ENCODE measurements at regions not wholly inside any gene's neighbourhood (a gene's known extent, or its start where the extent isn't known, plus 50 kb on each side); places are given as distances from the start of the nearest gene placed in this dataset.

- TF ChIP-seq CTCF (conservative IDR thresholded peaks at IDR 0.05) = no peak
- TF ChIP-seq ZFX (IDR thresholded peaks at IDR 0.05) = no peak
These were observed 330.1 kb downstream of the CDH11 start for GRCh38 chr16:64791756-64792155.

Measured in C4-2B (cell line).